Suppressor macrophage treated with lipopolysaccharide for 4 hours (primary cell): ENCODE measurements at regions not wholly inside any gene's neighbourhood (a gene's known extent, or its start where the extent isn't known, plus 50 kb on each side); places are given as distances from the start of the nearest gene placed in this dataset.

ENCODE experiments used
- DNase-seq: peaks from one replicate; pipeline ENCODE4 v3.0.0-alpha.2; 2020

- DNase-seq: no peak
Measured at GRCh38 chr9:26296910-26297572, 595.6 kb downstream of the CAAP1 start.

- no peak for DNase-seq
Measured at GRCh38 chr9:26292943-26293342, 599.7 kb downstream of the CAAP1 start.

GRCh38 chr9:26271495-26272122 lies 593.4 kb upstream of the TUSC1 start:
- no peak for DNase-seq

- DNase-seq: no peak
Measured at GRCh38 chr9:26266146-26266793, 588.0 kb upstream of the TUSC1 start.

GRCh38 chr9:26264709-26265601 lies 586.7 kb upstream of the TUSC1 start:
- DNase-seq: no peak

GRCh38 chr9:26263478-26263877 lies 585.2 kb upstream of the TUSC1 start:
- DNase-seq: no peak

- no peak for DNase-seq
Measured at GRCh38 chr9:26262421-26263107, 584.3 kb upstream of the TUSC1 start.

- DNase-seq: no peak
Measured at GRCh38 chr9:26261503-26262330, 583.5 kb upstream of the TUSC1 start.

- DNase-seq: no peak
Measured at GRCh38 chr9:26260238-26260637, 582.0 kb upstream of the TUSC1 start.

- no peak for DNase-seq
Measured at GRCh38 chr9:26247861-26248260, 569.6 kb upstream of the TUSC1 start.

- DNase-seq: no peak
Measured at GRCh38 chr9:26244661-26245451, 566.6 kb upstream of the TUSC1 start.

GRCh38 chr9:26243726-26244125 lies 565.5 kb upstream of the TUSC1 start:
- DNase-seq: no peak

- DNase-seq: no peak
Measured at GRCh38 chr9:26243029-26243697, 564.9 kb upstream of the TUSC1 start.

- no peak for DNase-seq
Measured at GRCh38 chr9:26240020-26240419, 561.8 kb upstream of the TUSC1 start.

- DNase-seq: no peak
Measured at GRCh38 chr9:26237256-26237655, 559.0 kb upstream of the TUSC1 start.

- DNase-seq: no peak
Measured at GRCh38 chr9:26234865-26235264, 556.6 kb upstream of the TUSC1 start.

- no peak for DNase-seq
Measured at GRCh38 chr9:26231391-26231790, 553.1 kb upstream of the TUSC1 start.

GRCh38 chr9:26229324-26230054 lies 551.2 kb upstream of the TUSC1 start:
- DNase-seq: no peak

- DNase-seq: no peak
Measured at GRCh38 chr9:26228273-26228672, 550.0 kb upstream of the TUSC1 start.

GRCh38 chr9:26221290-26221689 lies 543.0 kb upstream of the TUSC1 start:
- DNase-seq: no peak
